Kidney epithelial cell (primary cell): ENCODE measurements at regions not wholly inside any gene's neighbourhood (a gene's known extent, or its start where the extent isn't known, plus 50 kb on each side); places are given as distances from the start of the nearest gene placed in this dataset.

Source experiments
- DNase-seq: peaks from one replicate; pipeline ENCODE4 v3.0.0-alpha.2; 2010; ENCODE audit warnings: low read depth
- H3K27me3 ChIP-seq: 2 replicates; pipeline ENCODE4 v1.6.0; 2011; ENCODE audit warnings: low read length; ENCODE audit not compliant: control insufficient read depth, insufficient read depth
- H3K36me3 ChIP-seq: 2 replicates; pipeline ENCODE4 v1.5.1; 2011; ENCODE audit warnings: low read length; ENCODE audit not compliant: control insufficient read depth, insufficient read depth
- H3K4me3 ChIP-seq: 2 replicates; pipeline ENCODE4 v1.5.1; 2011; ENCODE audit warnings: low read depth, mild to moderate bottlenecking, control low read depth, low read length
- CTCF ChIP-seq: IDR thresholded peaks from 2 replicates; pipeline ENCODE4 v1.5.1; 2011; ENCODE audit warnings: mild to moderate bottlenecking, moderate library complexity, low read length, control low read depth, inconsistent platforms; ENCODE audit not compliant: insufficient read depth, poor library complexity, severe bottlenecking

- no peak for DNase-seq
- H3K4me3 ChIP-seq = no peak overlapping the region
- no peaks in the 10 kb centered on the region for H3K36me3 ChIP-seq
- TF ChIP-seq CTCF = no peak
- no peaks in the 10 kb centered on the region for H3K27me3 ChIP-seq
Measured at GRCh38 chr5:23635938-23636337, 128.5 kb downstream of the PRDM9 start.

- no peaks in the 10 kb centered on the region for H3K36me3 ChIP-seq
- TF ChIP-seq CTCF = no peak
- no peak overlapping the region for H3K4me3 ChIP-seq
- DNase-seq = no peak
- no peaks in the 10 kb centered on the region for H3K27me3 ChIP-seq
Measured at GRCh38 chr5:23639326-23639725, 131.9 kb downstream of the PRDM9 start.

- DNase-seq = no peak
- TF ChIP-seq CTCF = no peak
- no peak overlapping the region for H3K4me3 ChIP-seq
Measured at GRCh38 chr5:23648656-23649055, 141.2 kb downstream of the PRDM9 start.

GRCh38 chr5:23649594-23649993 lies 142.2 kb downstream of the PRDM9 start:
- Histone ChIP-seq H3K36me3 (no peaks in the 10 kb centered on the region), H3K4me3 (no peak overlapping the region), H3K27me3 (no peaks in the 10 kb centered on the region)
- no peak for DNase-seq
- no peak for TF ChIP-seq CTCF

More at GRCh38 chr5:23648656-23649055, 141.2 kb downstream of the PRDM9 start:
- Histone ChIP-seq H3K27me3 (no peaks in the 10 kb centered on the region), H3K36me3 (no peaks in the 10 kb centered on the region)

GRCh38 chr5:23655674-23656073 lies 148.3 kb downstream of the PRDM9 start:
- H3K4me3 ChIP-seq = no peak overlapping the region
- no peak for TF ChIP-seq CTCF
- H3K27me3 ChIP-seq = no peaks in the 10 kb centered on the region
- DNase-seq = no peak
- H3K36me3 ChIP-seq = no peaks in the 10 kb centered on the region

GRCh38 chr5:23675456-23675855 lies 168.0 kb downstream of the PRDM9 start:
- Histone ChIP-seq H3K27me3 (no peaks in the 10 kb centered on the region), H3K36me3 (no peaks in the 10 kb centered on the region), H3K4me3 (no peak overlapping the region)
- no peak for TF ChIP-seq CTCF
- no peak for DNase-seq
